ENCODE measurements at regions not wholly inside any gene's neighbourhood (a gene's known extent, or its start where the extent isn't known, plus 50 kb on each side); places are given as distances from the start of the nearest gene placed in this dataset.

- Histone ChIP-seq H3K9ac (ENCODE audit: low read depth, low read length) (no peak overlapping the region), H3K4me3 (ENCODE audit: low read length) (no peak overlapping the region), H3K9me3 (ENCODE audit: insufficient read depth, low read depth, low read length) (no peaks in the 10 kb centered on the region), H3K4me1 (ENCODE audit: insufficient read depth, low read length) (no peaks in the 10 kb centered on the region), H3K27ac (ENCODE audit: low read length) (no peak overlapping the region), H3K36me3 (ENCODE audit: insufficient read depth, low read depth, low read length) (no peaks in the 10 kb centered on the region), H3K27me3 (ENCODE audit: insufficient read depth, low read length) (no peaks in the 10 kb centered on the region)
These were observed 302.0 kb downstream of the NFIB start for GRCh38 chr9:14011799-14012560.

DNA sequence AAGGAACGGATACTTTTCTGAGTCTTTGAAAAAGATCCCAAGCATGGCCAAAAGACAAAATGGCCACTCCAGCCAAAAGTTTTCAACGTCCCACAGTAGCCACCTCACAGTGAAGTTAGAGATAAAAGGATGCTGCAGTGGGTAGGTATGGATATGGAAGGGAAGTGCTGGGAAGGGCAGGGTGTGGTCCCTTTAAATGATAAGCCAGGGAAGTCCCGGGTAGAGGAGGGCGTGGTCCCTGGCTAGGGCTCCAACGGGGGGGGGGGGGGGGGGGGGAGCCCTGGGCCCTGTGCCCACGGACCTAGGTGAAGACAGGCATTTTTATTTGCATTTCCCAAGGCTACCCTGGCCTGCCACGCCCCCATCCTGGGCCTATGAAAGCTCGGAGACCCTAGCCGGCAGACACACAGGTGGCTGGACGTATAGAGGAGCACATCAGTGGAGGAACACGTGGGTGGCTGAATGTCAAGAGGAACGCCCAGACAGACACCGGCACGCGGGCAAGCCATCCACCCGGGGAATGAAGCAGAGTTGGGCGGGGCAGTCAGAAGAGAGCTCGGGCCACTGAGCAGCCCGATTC lies 306.7 kb downstream of the NFIB start:
- Histone ChIP-seq H3K27ac (ENCODE audit: low read length) (no peak overlapping the region), H3K9ac (ENCODE audit: low read depth, low read length) (no peak overlapping the region), H3K4me1 (ENCODE audit: insufficient read depth, low read length) (no peaks in the 10 kb centered on the region)

GRCh38 chr9:14006386-14007187 lies 307.4 kb downstream of the NFIB start:
- H3K9me3 ChIP-seq (ENCODE audit: insufficient read depth, low read depth, low read length) = no peaks in the 10 kb centered on the region
- no peak overlapping the region for H3K9ac ChIP-seq (ENCODE audit: low read depth, low read length)
- no peaks in the 10 kb centered on the region for H3K36me3 ChIP-seq (ENCODE audit: insufficient read depth, low read depth, low read length)
- H3K4me3 ChIP-seq (ENCODE audit: low read length) = no peak overlapping the region
- H3K27ac ChIP-seq (ENCODE audit: low read length) = no peak overlapping the region
- no peaks in the 10 kb centered on the region for H3K27me3 ChIP-seq (ENCODE audit: insufficient read depth, low read length)
- H3K4me1 ChIP-seq (ENCODE audit: insufficient read depth, low read length) = no peaks in the 10 kb centered on the region

More for the DNA sequence above, 306.7 kb downstream of the NFIB start:
- no peak overlapping the region for H3K4me3 ChIP-seq (ENCODE audit: low read length)
- H3K27me3 ChIP-seq (ENCODE audit: insufficient read depth, low read length) = no peaks in the 10 kb centered on the region
- H3K36me3 ChIP-seq (ENCODE audit: insufficient read depth, low read depth, low read length) = no peaks in the 10 kb centered on the region
- H3K9me3 ChIP-seq (ENCODE audit: insufficient read depth, low read depth, low read length) = no peaks in the 10 kb centered on the region

GRCh38 chr9:14004110-14004509 lies 309.8 kb downstream of the NFIB start:
- H3K36me3 ChIP-seq (ENCODE audit: insufficient read depth, low read depth, low read length) = no peaks in the 10 kb centered on the region
- no peaks in the 10 kb centered on the region for H3K27me3 ChIP-seq (ENCODE audit: insufficient read depth, low read length)
- no peak overlapping the region for H3K27ac ChIP-seq (ENCODE audit: low read length)
- H3K4me3 ChIP-seq (ENCODE audit: low read length) = no peak overlapping the region
- no peaks in the 10 kb centered on the region for H3K4me1 ChIP-seq (ENCODE audit: insufficient read depth, low read length)
- H3K9me3 ChIP-seq (ENCODE audit: insufficient read depth, low read depth, low read length) = no peaks in the 10 kb centered on the region
- H3K9ac ChIP-seq (ENCODE audit: low read depth, low read length) = no peak overlapping the region

DNA sequence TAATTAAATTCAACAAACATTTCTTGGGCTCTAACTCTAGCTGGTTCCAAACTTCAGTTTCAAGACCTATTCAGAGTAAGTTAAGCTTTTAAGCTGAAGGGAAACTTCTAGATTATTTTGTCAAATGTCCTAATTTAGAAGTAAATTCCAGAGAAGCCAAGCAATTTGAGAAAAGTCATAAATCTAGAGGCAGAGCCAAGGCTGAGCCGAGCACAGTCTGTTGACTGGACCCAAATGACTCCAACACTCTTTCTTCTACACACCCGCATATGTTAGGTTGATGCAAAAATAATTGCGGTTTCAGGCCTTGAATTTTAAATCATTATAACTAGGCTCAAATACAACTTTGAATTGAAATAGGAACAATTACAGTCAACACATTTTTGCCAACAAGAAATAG lies 319.7 kb downstream of the NFIB start:
- Histone ChIP-seq H3K27me3 (ENCODE audit: insufficient read depth, low read length) (no peaks in the 10 kb centered on the region), H3K36me3 (ENCODE audit: insufficient read depth, low read depth, low read length) (no peaks in the 10 kb centered on the region), H3K4me3 (ENCODE audit: low read length) (no peak overlapping the region), H3K9ac (ENCODE audit: low read depth, low read length) (no peak overlapping the region), H3K4me1 (ENCODE audit: insufficient read depth, low read length) (no peaks in the 10 kb centered on the region), H3K9me3 (ENCODE audit: insufficient read depth, low read depth, low read length) (no peaks in the 10 kb centered on the region), H3K27ac (ENCODE audit: low read length) (no peak overlapping the region)

DNA sequence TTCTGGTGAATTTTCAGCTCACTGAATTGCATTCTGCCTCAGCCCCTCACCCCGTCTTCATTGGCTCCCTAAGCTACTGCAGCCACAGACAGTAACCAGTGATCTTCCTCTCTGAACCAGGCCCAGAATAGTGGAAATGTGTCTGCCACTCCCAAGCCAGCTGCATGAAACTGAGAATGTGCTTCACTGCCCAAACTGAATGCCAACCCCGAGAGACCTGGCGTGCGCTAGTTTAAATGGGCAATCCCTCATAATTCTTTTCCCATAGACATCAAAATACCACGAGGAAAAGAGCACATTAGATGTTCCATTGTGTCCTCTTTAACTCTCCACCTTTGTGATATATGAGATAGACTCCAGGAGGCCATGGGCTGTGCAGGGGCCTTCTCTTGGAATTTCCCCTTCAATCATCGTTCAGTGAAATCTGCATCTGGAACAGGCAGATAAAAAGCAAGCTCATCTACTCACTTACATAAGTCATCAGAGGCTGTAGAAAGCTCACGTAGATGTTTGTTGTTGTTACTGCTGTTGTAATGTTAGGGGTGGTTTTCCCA lies 320.2 kb downstream of the NFIB start:
- Histone ChIP-seq H3K9me3 (ENCODE audit: insufficient read depth, low read depth, low read length) (no peaks in the 10 kb centered on the region), H3K4me3 (ENCODE audit: low read length) (no peak overlapping the region), H3K9ac (ENCODE audit: low read depth, low read length) (no peak overlapping the region), H3K27me3 (ENCODE audit: insufficient read depth, low read length) (no peaks in the 10 kb centered on the region), H3K27ac (ENCODE audit: low read length) (no peak overlapping the region), H3K36me3 (ENCODE audit: insufficient read depth, low read depth, low read length) (no peaks in the 10 kb centered on the region), H3K4me1 (ENCODE audit: insufficient read depth, low read length) (no peaks in the 10 kb centered on the region)

DNA sequence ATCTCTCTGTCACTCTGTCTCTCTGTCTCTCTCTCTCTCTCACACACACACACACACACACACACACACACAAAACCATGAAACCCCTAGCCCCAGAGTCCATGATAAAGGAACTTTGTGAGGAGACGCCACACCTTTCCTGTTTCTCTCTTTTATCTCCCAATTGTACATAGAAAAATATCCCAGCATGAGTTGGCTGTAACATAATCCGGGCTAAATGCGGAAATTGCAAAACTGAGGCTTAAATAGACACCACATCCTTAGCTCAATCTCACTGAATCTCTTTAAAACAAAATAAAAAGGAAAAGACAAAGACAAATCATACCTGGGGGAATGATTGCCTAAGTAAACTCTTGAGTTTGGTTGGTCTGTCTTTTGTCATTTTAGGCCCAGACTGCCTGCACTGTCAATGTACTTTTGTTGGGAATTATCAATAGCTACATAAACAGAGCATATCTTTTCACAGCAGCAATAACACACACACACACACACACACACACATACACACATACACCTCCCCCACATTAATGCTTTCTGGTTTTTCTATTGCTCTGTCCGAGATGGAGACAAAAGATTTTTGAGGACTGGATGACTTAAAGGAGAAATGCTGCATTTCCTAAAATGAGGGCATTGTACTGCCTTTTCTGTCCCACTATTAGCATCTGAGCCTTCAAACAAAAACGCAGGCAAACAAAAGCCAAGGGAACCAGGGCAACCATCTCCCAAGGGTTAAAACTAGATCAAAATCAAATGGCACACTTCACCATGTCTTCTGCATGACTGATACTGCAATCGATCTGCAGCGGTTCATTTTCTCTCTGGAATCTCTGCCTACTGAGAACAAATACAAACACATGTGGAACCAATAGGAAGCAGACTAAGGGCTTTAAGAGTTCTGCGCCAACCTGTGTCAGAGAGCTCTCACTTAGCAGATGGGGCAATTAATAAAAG lies 321.5 kb downstream of the NFIB start:
- H3K27ac ChIP-seq (ENCODE audit: low read length) = no peak overlapping the region

GRCh38 chr9:13991395-13991794 lies 322.5 kb downstream of the NFIB start:
- Histone ChIP-seq H3K4me3 (ENCODE audit: low read length) (no peak overlapping the region), H3K27me3 (ENCODE audit: insufficient read depth, low read length) (no peaks in the 10 kb centered on the region), H3K9me3 (ENCODE audit: insufficient read depth, low read depth, low read length) (no peaks in the 10 kb centered on the region), H3K27ac (ENCODE audit: low read length) (no peak overlapping the region), H3K4me1 (ENCODE audit: insufficient read depth, low read length) (no peaks in the 10 kb centered on the region), H3K9ac (ENCODE audit: low read depth, low read length) (no peak overlapping the region), H3K36me3 (ENCODE audit: insufficient read depth, low read depth, low read length) (no peaks in the 10 kb centered on the region)

More for the DNA sequence above, 321.5 kb downstream of the NFIB start:
- Histone ChIP-seq H3K4me3 (ENCODE audit: low read length) (no peak overlapping the region), H3K4me1 (ENCODE audit: insufficient read depth, low read length) (no peaks in the 10 kb centered on the region), H3K36me3 (ENCODE audit: insufficient read depth, low read depth, low read length) (no peaks in the 10 kb centered on the region), H3K9me3 (ENCODE audit: insufficient read depth, low read depth, low read length) (no peaks in the 10 kb centered on the region), H3K27me3 (ENCODE audit: insufficient read depth, low read length) (no peaks in the 10 kb centered on the region), H3K9ac (ENCODE audit: low read depth, low read length) (no peak overlapping the region)

- H3K4me3 ChIP-seq (ENCODE audit: low read length) = no peak overlapping the region
These were observed 322.9 kb downstream of the NFIB start for GRCh38 chr9:13990994-13991393.

GRCh38 chr9:13990331-13990730 lies 323.6 kb downstream of the NFIB start:
- no peaks in the 10 kb centered on the region for H3K9me3 ChIP-seq (ENCODE audit: insufficient read depth, low read depth, low read length)
- no peaks in the 10 kb centered on the region for H3K4me1 ChIP-seq (ENCODE audit: insufficient read depth, low read length)
- H3K27me3 ChIP-seq (ENCODE audit: insufficient read depth, low read length) = no peaks in the 10 kb centered on the region

More at GRCh38 chr9:13990994-13991393, 322.9 kb downstream of the NFIB start:
- Histone ChIP-seq H3K4me1 (ENCODE audit: insufficient read depth, low read length) (no peaks in the 10 kb centered on the region), H3K27ac (ENCODE audit: low read length) (no peak overlapping the region), H3K27me3 (ENCODE audit: insufficient read depth, low read length) (no peaks in the 10 kb centered on the region), H3K9me3 (ENCODE audit: insufficient read depth, low read depth, low read length) (no peaks in the 10 kb centered on the region), H3K36me3 (ENCODE audit: insufficient read depth, low read depth, low read length) (no peaks in the 10 kb centered on the region), H3K9ac (ENCODE audit: low read depth, low read length) (no peak overlapping the region)

GRCh38 chr9:13988944-13989343 lies 325.0 kb downstream of the NFIB start:
- Histone ChIP-seq H3K9ac (ENCODE audit: low read depth, low read length) (no peak overlapping the region), H3K9me3 (ENCODE audit: insufficient read depth, low read depth, low read length) (no peaks in the 10 kb centered on the region), H3K4me3 (ENCODE audit: low read length) (no peak overlapping the region), H3K27me3 (ENCODE audit: insufficient read depth, low read length) (no peaks in the 10 kb centered on the region), H3K27ac (ENCODE audit: low read length) (no peak overlapping the region), H3K4me1 (ENCODE audit: insufficient read depth, low read length) (no peaks in the 10 kb centered on the region), H3K36me3 (ENCODE audit: insufficient read depth, low read depth, low read length) (no peaks in the 10 kb centered on the region)

More at GRCh38 chr9:13990331-13990730, 323.6 kb downstream of the NFIB start:
- Histone ChIP-seq H3K9ac (ENCODE audit: low read depth, low read length) (no peak overlapping the region), H3K4me3 (ENCODE audit: low read length) (no peak overlapping the region), H3K36me3 (ENCODE audit: insufficient read depth, low read depth, low read length) (no peaks in the 10 kb centered on the region), H3K27ac (ENCODE audit: low read length) (no peak overlapping the region)
